AG10803 (cell line): ENCODE measurements at regions not wholly inside any gene's neighbourhood (a gene's known extent, or its start where the extent isn't known, plus 50 kb on each side); places are given as distances from the start of the nearest gene placed in this dataset.

Source experiments
- DNase-seq: peaks from one replicate; pipeline ENCODE4 v3.0.0; 2010; ENCODE audit warnings: low read depth
- H3K4me3 ChIP-seq: 2 replicates; pipeline ENCODE4 v1.5.1; 2011; ENCODE audit warnings: mild to moderate bottlenecking, low read length, control low read depth
- TF ChIP-seq, protein P1 (sequence below): conservative IDR thresholded peaks from 2 replicates; pipeline ENCODE4 v1.5.1; 2011; ENCODE audit warnings: mild to moderate bottlenecking, low read length, control low read depth, inconsistent platforms

DNA sequence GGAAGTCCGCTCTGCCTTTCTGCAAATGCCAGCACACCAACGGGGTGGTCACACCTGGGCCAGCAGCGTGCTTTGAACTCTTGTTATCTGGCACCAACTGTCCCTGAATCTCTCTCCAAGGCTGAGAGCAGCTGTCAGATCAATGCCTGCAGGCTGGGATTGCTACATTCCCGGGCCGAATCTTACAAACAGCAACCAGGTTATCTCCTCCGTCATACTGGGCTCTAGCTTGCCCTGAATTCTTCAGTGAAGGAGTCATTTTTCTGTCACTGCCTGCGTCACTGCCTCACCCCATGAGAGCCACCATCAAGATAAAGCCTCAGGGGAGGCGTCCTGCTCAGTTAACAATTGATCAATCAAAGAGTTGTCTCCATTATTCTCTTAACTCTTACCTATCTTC is 329.4 kb upstream of the PPARGC1A start:
- TF ChIP-seq, protein P1, sequence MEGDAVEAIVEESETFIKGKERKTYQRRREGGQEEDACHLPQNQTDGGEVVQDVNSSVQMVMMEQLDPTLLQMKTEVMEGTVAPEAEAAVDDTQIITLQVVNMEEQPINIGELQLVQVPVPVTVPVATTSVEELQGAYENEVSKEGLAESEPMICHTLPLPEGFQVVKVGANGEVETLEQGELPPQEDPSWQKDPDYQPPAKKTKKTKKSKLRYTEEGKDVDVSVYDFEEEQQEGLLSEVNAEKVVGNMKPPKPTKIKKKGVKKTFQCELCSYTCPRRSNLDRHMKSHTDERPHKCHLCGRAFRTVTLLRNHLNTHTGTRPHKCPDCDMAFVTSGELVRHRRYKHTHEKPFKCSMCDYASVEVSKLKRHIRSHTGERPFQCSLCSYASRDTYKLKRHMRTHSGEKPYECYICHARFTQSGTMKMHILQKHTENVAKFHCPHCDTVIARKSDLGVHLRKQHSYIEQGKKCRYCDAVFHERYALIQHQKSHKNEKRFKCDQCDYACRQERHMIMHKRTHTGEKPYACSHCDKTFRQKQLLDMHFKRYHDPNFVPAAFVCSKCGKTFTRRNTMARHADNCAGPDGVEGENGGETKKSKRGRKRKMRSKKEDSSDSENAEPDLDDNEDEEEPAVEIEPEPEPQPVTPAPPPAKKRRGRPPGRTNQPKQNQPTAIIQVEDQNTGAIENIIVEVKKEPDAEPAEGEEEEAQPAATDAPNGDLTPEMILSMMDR, result no peak

DNA sequence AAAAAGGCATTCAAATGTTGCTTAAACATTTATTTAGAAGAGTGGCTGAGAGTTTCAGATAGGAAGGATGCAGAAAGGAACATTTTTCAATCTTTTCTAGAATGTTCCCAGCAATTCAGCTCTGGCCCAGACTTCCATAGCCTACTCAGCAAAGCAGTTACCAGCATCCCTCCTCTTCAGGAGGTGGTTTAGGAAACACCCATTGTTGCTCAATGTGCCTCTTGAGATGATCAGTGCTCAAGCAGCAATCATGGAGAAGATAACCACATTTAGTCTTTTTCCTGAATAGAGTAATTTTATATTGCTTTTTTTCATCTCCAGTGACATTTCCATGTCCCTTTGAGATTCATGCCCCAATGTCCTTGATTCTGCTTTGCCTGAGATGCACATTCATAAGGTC is 328.7 kb upstream of the PPARGC1A start:
- no peak overlapping the region for H3K4me3 ChIP-seq
- DNase-seq, result no peak
- TF ChIP-seq, protein P1, result no peak

More for the DNA sequence above, 329.4 kb upstream of the PPARGC1A start:
- DNase-seq, result no peak
- no peak overlapping the region for H3K4me3 ChIP-seq

GRCh38 chr4:24214796-24215195 is 324.9 kb upstream of the PPARGC1A start:
- TF ChIP-seq, protein P1, result no peak
- no peak overlapping the region for H3K4me3 ChIP-seq
- DNase-seq, result no peak

DNA sequence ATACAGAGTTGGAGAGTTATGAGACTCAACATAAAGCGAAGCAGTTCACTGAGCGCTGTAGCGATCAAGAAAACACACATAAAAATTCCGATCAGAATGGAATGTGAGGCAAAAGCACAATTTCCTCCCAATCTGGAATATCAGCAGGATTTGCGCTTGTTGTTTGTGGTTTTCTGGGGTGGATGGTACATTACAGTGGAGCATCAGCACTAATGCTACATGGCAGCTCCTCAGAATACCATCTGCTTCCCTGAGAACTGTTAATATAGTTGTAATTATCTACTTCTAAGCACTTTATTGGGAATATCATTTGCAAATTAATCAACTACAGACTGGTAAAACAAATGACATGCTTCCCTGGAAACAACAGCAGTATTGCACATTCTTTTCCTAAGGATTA is 324.1 kb upstream of the PPARGC1A start:
- DNase-seq, result no peak
- H3K4me3 ChIP-seq, result no peak overlapping the region
- TF ChIP-seq, protein P1, result no peak

DNA sequence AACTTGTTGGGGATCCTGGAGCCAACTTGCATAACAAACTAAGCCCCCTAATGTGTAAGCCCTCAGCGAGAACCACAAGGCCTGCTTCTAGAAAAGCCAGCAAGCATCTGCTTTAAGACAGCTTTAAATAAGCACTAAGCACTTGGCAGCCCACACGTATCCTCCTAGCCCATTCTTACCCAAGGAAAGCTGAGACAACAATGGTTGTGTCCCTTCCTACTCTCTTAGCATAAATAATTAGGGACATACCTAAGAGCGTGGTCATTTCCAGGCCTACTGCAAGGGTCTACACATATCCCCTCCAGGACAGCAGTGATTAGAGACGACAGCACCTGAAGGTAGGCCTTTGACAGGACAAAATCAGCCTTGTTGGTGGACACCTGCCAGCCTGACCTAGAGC is 322.8 kb upstream of the PPARGC1A start:
- TF ChIP-seq, protein P1, result no peak
- no peak overlapping the region for H3K4me3 ChIP-seq
- DNase-seq, result no peak

DNA sequence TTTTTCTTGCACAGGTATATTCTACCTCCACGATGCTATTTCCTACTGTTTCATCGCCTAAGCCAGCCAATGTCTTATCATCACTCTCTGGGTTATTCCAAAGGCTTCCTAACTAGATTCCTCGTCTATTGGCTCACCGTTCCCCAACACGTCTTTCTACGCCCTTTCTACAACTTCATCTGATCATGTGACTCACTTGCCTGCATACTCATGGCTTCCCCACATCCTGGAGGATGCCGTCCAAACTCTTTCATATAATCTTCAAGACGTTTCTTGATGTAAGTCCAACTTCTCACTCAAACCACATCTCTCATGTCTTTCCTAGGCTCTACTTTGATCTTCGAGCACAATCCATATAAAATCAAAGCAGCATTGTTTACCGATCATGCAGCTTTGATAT is 322.0 kb upstream of the PPARGC1A start:
- peak; percentile 73 for DNase-seq
- TF ChIP-seq, protein P1, result no peak
- no peak overlapping the region for H3K4me3 ChIP-seq

GRCh38 chr4:24210332-24210902 is 320.6 kb upstream of the PPARGC1A start:
- peak; percentile 96 for DNase-seq
- TF ChIP-seq, protein P1, result no peak
- no peak overlapping the region; the same call in 1 of the 2 replicates for H3K4me3 ChIP-seq
